ENCODE measurements at regions not wholly inside any gene's neighbourhood (a gene's known extent, or its start where the extent isn't known, plus 50 kb on each side); places are given as distances from the start of the nearest gene placed in this dataset.

GRCh38 chr13:90461398-90461797 lies 886.1 kb upstream of the MIR17HG start:
- CTCF ChIA-PET, result no interaction called here
- no peaks in the 10 kb centered on the region for H3K9me3 ChIP-seq (ENCODE audit: control insufficient read depth, insufficient read depth, low read depth, low read length)
- POLR2A ChIA-PET, result no interaction called here

GRCh38 chr13:90477216-90477615 lies 870.3 kb upstream of the MIR17HG start:
- no peak for TF ChIP-seq ZNF791 (tag by site-specific recombination; IDR thresholded peaks at IDR 0.05)
- no peak for TF ChIP-seq ZNF692 (tag by site-specific recombination; IDR thresholded peaks at IDR 0.05)
- TF ChIP-seq ZNF266 (tag by site-specific recombination; IDR thresholded peaks at IDR 0.05; ENCODE audit: low read depth), result no peak
- TF ChIP-seq ZNF677 (tag by site-specific recombination; IDR thresholded peaks at IDR 0.05), result no peak
- no peak for TF ChIP-seq RBAK (tag by site-specific recombination; IDR thresholded peaks at IDR 0.05)
- no peak for TF ChIP-seq ZXDB (tag by site-specific recombination; IDR thresholded peaks at IDR 0.05)
- no peak for TF ChIP-seq SCRT1 (tag by site-specific recombination; IDR thresholded peaks at IDR 0.05; ENCODE audit: borderline replicate concordance)
- TF ChIP-seq ZNF529 (tag by site-specific recombination; IDR thresholded peaks at IDR 0.05; ENCODE audit: insufficient replicate concordance), result no peak
- no peak for TF ChIP-seq ZSCAN4 (tag by site-specific recombination; IDR thresholded peaks at IDR 0.05)
- TF ChIP-seq EGR2 (tag by site-specific recombination; IDR thresholded peaks at IDR 0.05; ENCODE audit: low read depth), result no peak
- TF ChIP-seq ZSCAN5A (tag by site-specific recombination; IDR thresholded peaks at IDR 0.05), result no peak
- ChIA-PET CTCF (no interaction called here), POLR2A (no interaction called here)
- H3K4me1 ChIP-seq (ENCODE audit: control insufficient read depth, insufficient read depth, low read length), result no peaks in the 10 kb centered on the region
- no peaks in the 10 kb centered on the region for H3K36me3 ChIP-seq (ENCODE audit: control insufficient read depth in 2 of 2, insufficient read depth in 1 of 2, low read length in 2 of 2)
- no peaks in the 10 kb centered on the region for H3K9me3 ChIP-seq (ENCODE audit: control insufficient read depth, insufficient read depth, low read depth, low read length)
- H3K27ac ChIP-seq (ENCODE audit: extremely low read depth, low read depth, low read length), result no peak overlapping the region
- H3K4me3 ChIP-seq (ENCODE audit: low read depth, low read length), result no peak overlapping the region

More at GRCh38 chr13:90461398-90461797, 886.1 kb upstream of the MIR17HG start:
- no peak overlapping the region for H3K4me3 ChIP-seq (ENCODE audit: low read depth, low read length)
- H3K27ac ChIP-seq (ENCODE audit: extremely low read depth, low read depth, low read length), result no peak overlapping the region
- TF ChIP-seq ZNF510 (tag by site-specific recombination; IDR thresholded peaks at IDR 0.05; ENCODE audit: insufficient replicate concordance) (no peak), ZNF391 (tag by site-specific recombination; IDR thresholded peaks at IDR 0.05; ENCODE audit: borderline replicate concordance, low read depth) (no peak), KLF9 (tag by site-specific recombination; IDR thresholded peaks at IDR 0.05; ENCODE audit: low read depth) (no peak), HOXC10 (CRISPR knock-in tag; IDR thresholded peaks at IDR 0.05) (no peak), ZNF830 (tag by site-specific recombination; IDR thresholded peaks at IDR 0.05; ENCODE audit: low read depth) (no peak), ZNF155 (tag by site-specific recombination; IDR thresholded peaks at IDR 0.05) (no peak), ZNF146 (tag by site-specific recombination; IDR thresholded peaks at IDR 0.05) (no peak), ZBTB20 (tag by site-specific recombination; IDR thresholded peaks at IDR 0.05) (no peak), ZNF560 (tag by site-specific recombination; IDR thresholded peaks at IDR 0.05; ENCODE audit: borderline replicate concordance) (no peak), SP3 (tag by site-specific recombination; IDR thresholded peaks at IDR 0.05) (no peak), ZNF449 (tag by site-specific recombination; IDR thresholded peaks at IDR 0.05) (no peak), ZNF792 (tag by site-specific recombination; IDR thresholded peaks at IDR 0.05) (no peak), ZNF76 (tag by site-specific recombination; IDR thresholded peaks at IDR 0.05; ENCODE audit: borderline replicate concordance, low read depth) (no peak), KLF8 (tag by site-specific recombination; IDR thresholded peaks at IDR 0.05) (no peak), ZNF174 (tag by site-specific recombination; IDR thresholded peaks at IDR 0.05) (no peak), BCL11A (tag by site-specific recombination; IDR thresholded peaks at IDR 0.05; ENCODE audit: low read depth) (no peak), SP2 (tag by site-specific recombination; IDR thresholded peaks at IDR 0.05) (no peak)
- H3K36me3 ChIP-seq (ENCODE audit: control insufficient read depth in 2 of 2, insufficient read depth in 1 of 2, low read length in 2 of 2), result no peaks in the 10 kb centered on the region
- no peaks in the 10 kb centered on the region for H3K4me1 ChIP-seq (ENCODE audit: control insufficient read depth, insufficient read depth, low read length)

Measured in HEK293 (cell line).